NCI-H2171 treated with DMSO at 0.1 percent for 48 hours (cell line): ENCODE measurements at regions not wholly inside any gene's neighbourhood (a gene's known extent, or its start where the extent isn't known, plus 50 kb on each side); places are given as distances from the start of the nearest gene placed in this dataset.
A peak's percentile ranks its signal among the peaks of the same experiment; 100 is the strongest.
"Not testable (repeated sequence)": the region's sequence is repeated elsewhere in the genome, so short reads cannot be mapped to it uniquely, and the experiment has no call there.

ENCODE experiments used
- DNase-seq: peaks from one replicate; lab custom pipeline; 2025; lab: John Stamatoyannopoulos, UW

GRCh38 chr4:86481440-86481839, 112.7 kb upstream of the PTPN13 start:
- DNase-seq = no peak

- DNase-seq = no peak
Observed at GRCh38 chr4:86482306-86483172, 111.6 kb upstream of the PTPN13 start.

GRCh38 chr4:86483173-86483490, 111.0 kb upstream of the PTPN13 start:
- no peak for DNase-seq

- DNase-seq = no peak
Observed at GRCh38 chr4:86483773-86484172, 110.3 kb upstream of the PTPN13 start.

- DNase-seq = no peak
Observed at GRCh38 chr4:86484241-86484640, 109.9 kb upstream of the PTPN13 start.

- DNase-seq = no peak
Observed at GRCh38 chr4:86487738-86488348, 106.3 kb upstream of the PTPN13 start.

GRCh38 chr4:86493460-86493859, 100.7 kb upstream of the PTPN13 start:
- DNase-seq = no peak

GRCh38 chr4:86496094-86497080, 97.7 kb upstream of the PTPN13 start:
- DNase-seq = peak; percentile 1

- DNase-seq = no peak
Observed at GRCh38 chr4:86497131-86497530, 97.0 kb upstream of the PTPN13 start.

GRCh38 chr4:86497980-86498862, 95.9 kb upstream of the PTPN13 start:
- peak; percentile 27 for DNase-seq

- DNase-seq = no peak
Observed at GRCh38 chr4:86498863-86499166, 95.3 kb upstream of the PTPN13 start.

GRCh38 chr4:86500527-86500926, 93.6 kb upstream of the PTPN13 start:
- no peak for DNase-seq

- DNase-seq = no peak
Observed at GRCh38 chr4:86502081-86502480, 92.0 kb upstream of the PTPN13 start.

GRCh38 chr4:86506591-86506990, 87.5 kb upstream of the PTPN13 start:
- DNase-seq = no peak

- DNase-seq = no peak
Observed at GRCh38 chr4:86508436-86508835, 85.7 kb upstream of the PTPN13 start.

GRCh38 chr4:86511590-86511989, 82.5 kb upstream of the PTPN13 start:
- no peak for DNase-seq

- DNase-seq = no peak
Observed at GRCh38 chr4:86512631-86513030, 81.5 kb upstream of the PTPN13 start.

- DNase-seq = not testable (repeated sequence)
Observed at GRCh38 chr4:86515963-86516362, 78.2 kb upstream of the PTPN13 start.

GRCh38 chr4:86521373-86521969, 72.6 kb upstream of the PTPN13 start:
- DNase-seq = no peak

GRCh38 chr4:86522349-86522748, 71.8 kb upstream of the PTPN13 start:
- no peak for DNase-seq

GRCh38 chr4:86523333-86523732, 70.8 kb upstream of the PTPN13 start:
- DNase-seq = no peak
